IMR-90 (cell line): ENCODE measurements at regions not wholly inside any gene's neighbourhood (a gene's known extent, or its start where the extent isn't known, plus 50 kb on each side); places are given as distances from the start of the nearest gene placed in this dataset.

Experiments
- ATAC-seq: fragments of 200-7000 bp; cut with Tn5 transposase; 2 replicates; pipeline ENCODE4 v1.9.1; 2020; ENCODE audit warnings: low read depth, mild to moderate bottlenecking, moderate library complexity
- BruUV-seq: library from RNA; stranded (reverse); fragments of 400-500 nt; replicated peaks from 2 replicates; lab custom pipeline; 2021; lab: Mats Ljungman, UMichigan
- CTCF ChIA-PET: fragments of 300-600 bp; formaldehyde crosslinking; extraction: SDS; loops from one replicate; lab custom pipeline; 2021; ENCODE audit warnings: antibody characterized with exemption; lab: Yijun Ruan, JAX
- POLR2A ChIA-PET: fragments of 300-600 bp; sonication (Branson Sonifier 250); formaldehyde crosslinking; loops from one replicate; lab custom pipeline; 2022; ENCODE audit warnings: antibody characterized with exemption; ENCODE audit not compliant: unreplicated experiment; lab: Charles Lee
- DNase-seq: peaks from one replicate; pipeline ENCODE4 v3.0.0; 2013
- H2AFZ ChIP-seq: replicated peaks from 2 replicates; pipeline ENCODE3; 2013; ENCODE audit warnings: low read length, mild to moderate bottlenecking; ENCODE audit not compliant: poor library complexity
- H2AK5ac ChIP-seq: 2 replicates; pipeline ENCODE4 v1.6.1; 2013; ENCODE audit warnings: low read depth, low read length, inconsistent platforms
- H2AK9ac ChIP-seq: replicated peaks from 2 replicates; pipeline ENCODE3; 2013; ENCODE audit warnings: mild to moderate bottlenecking, low read depth, low read length, moderate library complexity; ENCODE audit not compliant: poor library complexity
- H2BK120ac ChIP-seq: 2 replicates; pipeline ENCODE4 v1.6.1; 2013; ENCODE audit warnings: low read depth, low read length, inconsistent platforms
- H2BK15ac ChIP-seq: 3 replicates; pipeline ENCODE4 v1.6.1; 2013; ENCODE audit warnings: low read depth, low read length, inconsistent platforms
- H2BK20ac ChIP-seq: 2 replicates; pipeline ENCODE4 v1.6.1; 2013; ENCODE audit warnings: low read depth, mild to moderate bottlenecking, inconsistent platforms, low read length, moderate library complexity
- H2BK5ac ChIP-seq: 2 replicates; pipeline ENCODE4 v1.6.1; 2013; ENCODE audit warnings: mild to moderate bottlenecking, low read depth, low read length, inconsistent platforms; ENCODE audit not compliant: poor library complexity, severe bottlenecking
- H3K14ac ChIP-seq: replicated peaks from 2 replicates; pipeline ENCODE4 v1.6.1; 2013; ENCODE audit warnings: low read depth, low read length, inconsistent platforms
- H3K18ac ChIP-seq: 2 replicates; pipeline ENCODE4 v1.6.1; 2013; ENCODE audit warnings: low read depth, low read length, control low read depth
- H3K23ac ChIP-seq: 2 replicates; pipeline ENCODE4 v1.6.1; 2013; ENCODE audit warnings: low read depth, low read length, inconsistent platforms
- H3K27ac ChIP-seq: 2 replicates; pipeline ENCODE4 v1.5.1; 2013; ENCODE audit warnings: mild to moderate bottlenecking, control low read depth, low read length; ENCODE audit not compliant: insufficient read depth
- H3K27me3 ChIP-seq: 2 replicates; pipeline ENCODE4 v1.6.1; 2013; ENCODE audit warnings: low read length; ENCODE audit not compliant: control insufficient read depth, insufficient read depth
- H3K36me3 ChIP-seq: 2 replicates; pipeline ENCODE4 v1.6.1; 2013; ENCODE audit warnings: low read length, mixed read lengths; ENCODE audit not compliant: control insufficient read depth, insufficient read depth
- H3K4ac ChIP-seq: 2 replicates; pipeline ENCODE4 v1.6.1; 2013; ENCODE audit warnings: low read depth, low read length, inconsistent platforms
- H3K4me1 ChIP-seq: 2 replicates; pipeline ENCODE4 v1.6.1; 2013; ENCODE audit warnings: low read length, mixed read lengths; ENCODE audit not compliant: control insufficient read depth, insufficient read depth
- H3K4me2 ChIP-seq: 2 replicates; pipeline ENCODE4 v1.6.1; 2013; ENCODE audit warnings: low read depth, mild to moderate bottlenecking, control low read depth, low read length, moderate library complexity
- H3K4me3 ChIP-seq: 2 replicates; pipeline ENCODE4 v1.5.1; 2013; ENCODE audit warnings: low read depth, mild to moderate bottlenecking, control low read depth, low read length, moderate library complexity; ENCODE audit not compliant: insufficient read depth
- H3K56ac ChIP-seq: 2 replicates; pipeline ENCODE4 v1.6.1; 2013; ENCODE audit warnings: low read length, inconsistent platforms; ENCODE audit not compliant: insufficient read depth; ENCODE audit errors: extremely low read depth
- H3K79me1 ChIP-seq, 2 experiments: 2 replicates each; pipeline ENCODE4 v1.6.1; 2013; ENCODE audit warnings: low read length in 2 of 2, inconsistent platforms in 1 of 2, low read depth in 1 of 2
- H3K9ac ChIP-seq: 2 replicates; pipeline ENCODE4 v1.6.1; 2013; ENCODE audit warnings: low read depth, low read length, control low read depth
- H3K9me1 ChIP-seq: 2 replicates; pipeline ENCODE4 v1.6.1; 2013; ENCODE audit warnings: low read length, inconsistent platforms; ENCODE audit not compliant: insufficient read depth
- H3K9me3 ChIP-seq: 2 replicates; pipeline ENCODE4 v1.6.1; 2013; ENCODE audit warnings: low read length; ENCODE audit not compliant: control insufficient read depth, insufficient read depth
- H4K20me1 ChIP-seq: 2 replicates; pipeline ENCODE4 v1.6.1; 2013; ENCODE audit warnings: low read length, inconsistent platforms; ENCODE audit not compliant: insufficient read depth
- H4K5ac ChIP-seq: 2 replicates; pipeline ENCODE4 v1.6.1; 2013; ENCODE audit warnings: mild to moderate bottlenecking, low read depth, low read length, control low read depth
- H4K8ac ChIP-seq, 2 experiments: 2 replicates each; pipeline ENCODE4 v1.6.1; 2013; ENCODE audit warnings: low read depth in 2 of 2, low read length in 2 of 2, control low read depth in 1 of 2, inconsistent platforms in 1 of 2
- H4K91ac ChIP-seq: 2 replicates; pipeline ENCODE4 v1.6.1; 2013; ENCODE audit warnings: low read depth, low read length, inconsistent platforms; ENCODE audit not compliant: insufficient read depth
- CHD1 ChIP-seq: IDR thresholded peaks from 2 replicates; pipeline ENCODE4 v1.6.1; 2012; ENCODE audit warnings: low read depth, low read length, improper control_type of control experiment
- ELK1 ChIP-seq: fragments of 150-350 bp; IDR thresholded peaks from 2 replicates; pipeline ENCODE4 v1.6.1; 2016; ENCODE audit warnings: low read depth, mild to moderate bottlenecking, low read length, moderate library complexity, borderline replicate concordance
- RCOR1 ChIP-seq: IDR thresholded peaks from 2 replicates; pipeline ENCODE4 v1.6.1; 2012; ENCODE audit warnings: mild to moderate bottlenecking, low read length, improper control_type of control experiment; ENCODE audit not compliant: insufficient replicate concordance
- SMC3 ChIP-seq: fragments of 150-350 bp; IDR thresholded peaks from 2 replicates; pipeline ENCODE4 v1.6.1; 2016; ENCODE audit warnings: low read depth, mild to moderate bottlenecking, antibody characterized with exemption, low read length, moderate library complexity
- WGBS, 2 experiments: methylation state at CpG; one replicate each; pipeline versions ENCODE4 v1.1.5 to v1.1.7; 2013; ENCODE audit warnings: missing lambda C conversion rate in 2 of 2; ENCODE audit not compliant: insufficient read length in 1 of 2; ENCODE audit errors: extremely low coverage in 2 of 2; 5-methylcytosine and 5-hydroxymethylcytosine counted together
- dilution Hi-C: fragments of 300-500 bp; cut with HindIII; formaldehyde crosslinking; loops from one replicate; pipeline ENCODE4 v1.14.3; 2018; ENCODE audit warnings: low sequenced_read_pairs; ENCODE audit not compliant: unreplicated experiment
- in situ Hi-C: fragments of 300-500 bp; cut with MboI; formaldehyde crosslinking; loops from 3 replicates; pipeline ENCODE4 v1.14.3; 2019; ENCODE audit warnings: low sequenced_read_pairs, inconsistent platforms, mixed read lengths
- intact Hi-C: fragments of 100-400 bp; cut with micrococcal nuclease; formaldehyde crosslinking; loops from 2 replicates; pipeline ENCODE4 v1.10.0; 2022
- TF ChIP-seq, protein P1 (sequence below): fragments of 150-350 bp; IDR thresholded peaks from 2 replicates; pipeline ENCODE4 v1.6.1; 2017; ENCODE audit warnings: mild to moderate bottlenecking, antibody characterized with exemption, low read length, low read depth

- H3K9ac ChIP-seq: no peak overlapping the region
- H3K9me1 ChIP-seq: no peaks in the 10 kb centered on the region
- H4K20me1 ChIP-seq: no peaks in the 10 kb centered on the region
- H2AFZ ChIP-seq: no peak overlapping the region
- no peak overlapping the region for H2BK20ac ChIP-seq
- no peak overlapping the region for H4K91ac ChIP-seq
- H3K27ac ChIP-seq: no peak overlapping the region
- no peaks in the 10 kb centered on the region for H3K4me1 ChIP-seq
- H3K18ac ChIP-seq: no peak overlapping the region
- H2AK5ac ChIP-seq: no peak overlapping the region
- no peak overlapping the region for H2BK5ac ChIP-seq
- H2BK120ac ChIP-seq: no peak overlapping the region
- CTCF ChIA-PET: interaction anchor here (0.7 kb wide), 1 partner anchor 474 kb away, joined by 3 read pairs; no protein-coding TSS in a partner anchor
- TF ChIP-seq CHD1 (no peak), SMC3 (no peak), ELK1 (no peak), RCOR1 (no peak)
- TF ChIP-seq, protein P1, sequence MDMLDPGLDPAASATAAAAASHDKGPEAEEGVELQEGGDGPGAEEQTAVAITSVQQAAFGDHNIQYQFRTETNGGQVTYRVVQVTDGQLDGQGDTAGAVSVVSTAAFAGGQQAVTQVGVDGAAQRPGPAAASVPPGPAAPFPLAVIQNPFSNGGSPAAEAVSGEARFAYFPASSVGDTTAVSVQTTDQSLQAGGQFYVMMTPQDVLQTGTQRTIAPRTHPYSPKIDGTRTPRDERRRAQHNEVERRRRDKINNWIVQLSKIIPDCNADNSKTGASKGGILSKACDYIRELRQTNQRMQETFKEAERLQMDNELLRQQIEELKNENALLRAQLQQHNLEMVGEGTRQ: no peak
- no peak overlapping the region for H4K8ac ChIP-seq
- POLR2A ChIA-PET: no interaction called here
- no peak overlapping the region for H2BK15ac ChIP-seq
- H3K56ac ChIP-seq: no peak overlapping the region
- no peak overlapping the region for H3K23ac ChIP-seq
- H3K9me3 ChIP-seq: peaks cover 11% of the 10 kb centered on the region
- no peaks in the 10 kb centered on the region for H3K27me3 ChIP-seq
- DNase-seq (no peak), ATAC-seq (no peak)
- in situ Hi-C loops (no loop called here), intact Hi-C loops (no loop called here), dilution Hi-C loops (no loop called here)
- no peak overlapping the region for H4K5ac ChIP-seq
- H3K4me2 ChIP-seq: no peak overlapping the region
- H3K36me3 ChIP-seq: no peaks in the 10 kb centered on the region
- no peak overlapping the region for H2AK9ac ChIP-seq
- H3K14ac ChIP-seq: no peak overlapping the region
- no peak overlapping the region for H3K4ac ChIP-seq
- BruUV-seq: no TSS peak
- no peak overlapping the region for H3K4me3 ChIP-seq
- no peaks in the 10 kb centered on the region for H3K79me1 ChIP-seq
- WGBS, 2 experiments: no CpG with 5 or more reads among the region's 4 CpGs
Measured at GRCh38 chr14:47846008-47846407, 170.6 kb upstream of the MDGA2 start.
